ENCODE measurements at regions not wholly inside any gene's neighbourhood (a gene's known extent, or its start where the extent isn't known, plus 50 kb on each side); places are given as distances from the start of the nearest gene placed in this dataset.

DNA sequence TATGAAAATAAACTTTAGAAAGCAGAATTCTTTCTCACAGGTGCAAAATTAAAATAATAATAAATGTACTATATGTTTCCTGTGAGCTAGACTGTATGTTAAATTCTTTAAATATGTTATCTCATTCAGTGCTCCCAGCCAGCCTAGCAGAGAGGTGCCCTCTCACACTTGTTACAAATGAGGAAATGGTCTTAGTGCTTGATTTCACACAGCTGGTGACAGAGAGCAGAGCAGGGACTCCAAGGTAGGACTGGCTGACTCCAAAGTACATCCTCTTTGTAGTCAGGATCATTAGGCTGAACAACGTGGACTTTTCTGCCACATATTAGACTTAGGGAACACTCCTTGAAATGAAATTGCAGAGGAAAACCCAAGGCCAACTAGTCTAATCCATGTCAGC is 72.0 kb upstream of the HHIP start:
- Histone ChIP-seq H3K4me3 (ENCODE audit: low read depth in 2 of 2, low read length in 2 of 2) (no peak overlapping the region), H3K36me3 (ENCODE audit: control insufficient read depth, insufficient read depth, low read length) (no peaks in the 10 kb centered on the region), H3K4me1 (ENCODE audit: control insufficient read depth, insufficient read depth, low read length) (no peaks in the 10 kb centered on the region), H3K27me3 (ENCODE audit: control insufficient read depth, insufficient read depth, low read length) (no peaks in the 10 kb centered on the region), H3K27ac (ENCODE audit: low read length) (no peak overlapping the region), H3K9me3 (ENCODE audit: control insufficient read depth, insufficient read depth, low read depth, low read length) (no peaks in the 10 kb centered on the region)
- in situ Hi-C loops (cut with HindIII; ENCODE audit: low pct_unique_long_range_greater_than_20kb, low sequenced_read_pairs): no loop called here
- DNase-seq (ENCODE audit: low read depth, low spot score): no peak
- ChIA-PET POLR2A (no interaction called here), CTCF (no interaction called here)
- intact Hi-C loops (cut with micrococcal nuclease; ENCODE audit: unreplicated experiment): no loop called here
- no TSS peak for BruUV-seq (replicated peaks)
- TF ChIP-seq POLR2AphosphoS5 (IDR thresholded peaks at IDR 0.05; ENCODE audit: low read depth, low read length) (no peak), SIN3A (IDR thresholded peaks at IDR 0.05; ENCODE audit: borderline replicate concordance, insufficient read depth, low read depth, low read length) (no peak)
- no peak for ATAC-seq

DNA sequence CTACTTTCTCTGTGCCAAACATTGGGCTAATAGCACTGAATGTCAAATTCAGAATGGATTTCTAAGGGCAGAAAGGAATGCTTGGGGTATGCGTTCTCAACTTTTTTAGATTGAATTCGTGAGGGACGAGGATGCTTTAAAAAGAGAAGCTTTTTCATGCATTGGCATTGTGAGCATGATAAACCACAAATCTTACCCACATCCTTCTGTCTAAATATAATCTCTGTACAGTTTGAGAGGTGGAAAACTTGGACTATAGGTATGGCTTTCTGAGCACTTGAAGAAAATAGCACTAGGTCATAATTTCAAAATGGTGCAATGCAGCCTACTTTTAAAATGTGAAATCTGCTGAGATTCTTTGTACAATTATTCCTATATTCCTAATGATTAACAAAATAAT is 71.4 kb upstream of the HHIP start:
- TF ChIP-seq, protein P1, sequence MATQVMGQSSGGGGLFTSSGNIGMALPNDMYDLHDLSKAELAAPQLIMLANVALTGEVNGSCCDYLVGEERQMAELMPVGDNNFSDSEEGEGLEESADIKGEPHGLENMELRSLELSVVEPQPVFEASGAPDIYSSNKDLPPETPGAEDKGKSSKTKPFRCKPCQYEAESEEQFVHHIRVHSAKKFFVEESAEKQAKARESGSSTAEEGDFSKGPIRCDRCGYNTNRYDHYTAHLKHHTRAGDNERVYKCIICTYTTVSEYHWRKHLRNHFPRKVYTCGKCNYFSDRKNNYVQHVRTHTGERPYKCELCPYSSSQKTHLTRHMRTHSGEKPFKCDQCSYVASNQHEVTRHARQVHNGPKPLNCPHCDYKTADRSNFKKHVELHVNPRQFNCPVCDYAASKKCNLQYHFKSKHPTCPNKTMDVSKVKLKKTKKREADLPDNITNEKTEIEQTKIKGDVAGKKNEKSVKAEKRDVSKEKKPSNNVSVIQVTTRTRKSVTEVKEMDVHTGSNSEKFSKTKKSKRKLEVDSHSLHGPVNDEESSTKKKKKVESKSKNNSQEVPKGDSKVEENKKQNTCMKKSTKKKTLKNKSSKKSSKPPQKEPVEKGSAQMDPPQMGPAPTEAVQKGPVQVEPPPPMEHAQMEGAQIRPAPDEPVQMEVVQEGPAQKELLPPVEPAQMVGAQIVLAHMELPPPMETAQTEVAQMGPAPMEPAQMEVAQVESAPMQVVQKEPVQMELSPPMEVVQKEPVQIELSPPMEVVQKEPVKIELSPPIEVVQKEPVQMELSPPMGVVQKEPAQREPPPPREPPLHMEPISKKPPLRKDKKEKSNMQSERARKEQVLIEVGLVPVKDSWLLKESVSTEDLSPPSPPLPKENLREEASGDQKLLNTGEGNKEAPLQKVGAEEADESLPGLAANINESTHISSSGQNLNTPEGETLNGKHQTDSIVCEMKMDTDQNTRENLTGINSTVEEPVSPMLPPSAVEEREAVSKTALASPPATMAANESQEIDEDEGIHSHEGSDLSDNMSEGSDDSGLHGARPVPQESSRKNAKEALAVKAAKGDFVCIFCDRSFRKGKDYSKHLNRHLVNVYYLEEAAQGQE (IDR thresholded peaks at IDR 0.05; ENCODE audit: insufficient read depth in 1 of 2, low read depth in 2 of 2, low read length in 1 of 2): no peak
- TF ChIP-seq TCF7L2 (IDR thresholded peaks at IDR 0.05; ENCODE audit: low read depth, low read length) (no peak), SIN3A (IDR thresholded peaks at IDR 0.05; ENCODE audit: borderline replicate concordance, insufficient read depth, low read depth, low read length) (no peak)
- intact Hi-C loops (cut with micrococcal nuclease; ENCODE audit: unreplicated experiment): no loop called here
- no peak for DNase-seq (ENCODE audit: low read depth, low spot score)
- Histone ChIP-seq H3K4me3 (ENCODE audit: low read depth in 2 of 2, low read length in 2 of 2) (no peak overlapping the region), H3K27ac (ENCODE audit: low read length) (no peak overlapping the region), H3K9me3 (ENCODE audit: control insufficient read depth, insufficient read depth, low read depth, low read length) (no peaks in the 10 kb centered on the region), H3K36me3 (ENCODE audit: control insufficient read depth, insufficient read depth, low read length) (no peaks in the 10 kb centered on the region), H3K27me3 (ENCODE audit: control insufficient read depth, insufficient read depth, low read length) (no peaks in the 10 kb centered on the region), H3K4me1 (ENCODE audit: control insufficient read depth, insufficient read depth, low read length) (no peaks in the 10 kb centered on the region)
- in situ Hi-C loops (cut with HindIII; ENCODE audit: low pct_unique_long_range_greater_than_20kb, low sequenced_read_pairs): no loop called here
- ATAC-seq: no peak
- ChIA-PET CTCF (no interaction called here), POLR2A (no interaction called here)
- BruUV-seq (replicated peaks): no TSS peak

- H3K4me3 ChIP-seq (ENCODE audit: low read depth in 2 of 2, low read length in 2 of 2): no peak overlapping the region
- ChIA-PET POLR2A (no interaction called here), CTCF (no interaction called here)
- ATAC-seq (no peak), DNase-seq (ENCODE audit: low read depth, low spot score) (no peak)
- in situ Hi-C loops (cut with HindIII; ENCODE audit: low pct_unique_long_range_greater_than_20kb, low sequenced_read_pairs): no loop called here
- no TSS peak for BruUV-seq (replicated peaks)
- no peak overlapping the region for H3K27ac ChIP-seq (ENCODE audit: low read length)
- no peaks in the 10 kb centered on the region for H3K36me3 ChIP-seq (ENCODE audit: control insufficient read depth, insufficient read depth, low read length)
- no peaks in the 10 kb centered on the region for H3K4me1 ChIP-seq (ENCODE audit: control insufficient read depth, insufficient read depth, low read length)
- TF ChIP-seq CTCF (IDR thresholded peaks at IDR 0.05) (no peak), POLR2AphosphoS5 (IDR thresholded peaks at IDR 0.05; ENCODE audit: low read depth, low read length) (no peak), SIN3A (IDR thresholded peaks at IDR 0.05; ENCODE audit: borderline replicate concordance, insufficient read depth, low read depth, low read length) (no peak)
- intact Hi-C loops (cut with micrococcal nuclease; ENCODE audit: unreplicated experiment): no loop called here
- H3K9me3 ChIP-seq (ENCODE audit: control insufficient read depth, insufficient read depth, low read depth, low read length): no peaks in the 10 kb centered on the region
- no peaks in the 10 kb centered on the region for H3K27me3 ChIP-seq (ENCODE audit: control insufficient read depth, insufficient read depth, low read length)
Measured at GRCh38 chr4:144575181-144575580, 70.8 kb upstream of the HHIP start.
